ENCODE measurements at regions not wholly inside any gene's neighbourhood (a gene's known extent, or its start where the extent isn't known, plus 50 kb on each side); places are given as distances from the start of the nearest gene placed in this dataset.

GRCh38 chr7:24477398-24478136 is 95.7 kb upstream of the PALS2 start:
- Mint-ChIP-seq H3K36me3 (ENCODE audit: low read depth) (peaks cover 2% of the 10 kb centered on the region), H3K27ac (no peak overlapping the region)
- ATAC-seq = no peak

GRCh38 chr7:24478137-24478655 is 95.1 kb upstream of the PALS2 start:
- peaks cover 41% of the 10 kb centered on the region for H3K27me3 Mint-ChIP-seq
- no peak for DNase-seq
- no peak overlapping the region for H3K4me3 Mint-ChIP-seq
- peaks cover 2% of the 10 kb centered on the region for H3K36me3 Mint-ChIP-seq (ENCODE audit: low read depth)
- H3K4me1 Mint-ChIP-seq = peaks cover 2% of the 10 kb centered on the region
- no peaks in the 10 kb centered on the region for H3K9me3 ChIP-seq (ENCODE audit: control insufficient read depth, low read length, poor library complexity, severe bottlenecking)
- ATAC-seq = no peak
- H3K27ac Mint-ChIP-seq = no peak overlapping the region

More at GRCh38 chr7:24477398-24478136, 95.7 kb upstream of the PALS2 start:
- no peak for DNase-seq
- Mint-ChIP-seq H3K4me1 (peaks cover 2% of the 10 kb centered on the region), H3K4me3 (no peak overlapping the region), H3K27me3 (peaks cover 35% of the 10 kb centered on the region)
- no peaks in the 10 kb centered on the region for H3K9me3 ChIP-seq (ENCODE audit: control insufficient read depth, low read length, poor library complexity, severe bottlenecking)

- H3K27me3 Mint-ChIP-seq = peaks cover 51% of the 10 kb centered on the region
- no peak overlapping the region for H3K4me3 Mint-ChIP-seq
- H3K27ac Mint-ChIP-seq = no peak overlapping the region
- H3K4me1 Mint-ChIP-seq = peaks cover 2% of the 10 kb centered on the region
- ATAC-seq (no peak), DNase-seq (no peak)
- H3K9me3 ChIP-seq (ENCODE audit: control insufficient read depth, low read length, poor library complexity, severe bottlenecking) = no peaks in the 10 kb centered on the region
- H3K36me3 Mint-ChIP-seq (ENCODE audit: low read depth) = peaks cover 2% of the 10 kb centered on the region
Measured at GRCh38 chr7:24480501-24480900, 92.8 kb upstream of the PALS2 start.

DNA sequence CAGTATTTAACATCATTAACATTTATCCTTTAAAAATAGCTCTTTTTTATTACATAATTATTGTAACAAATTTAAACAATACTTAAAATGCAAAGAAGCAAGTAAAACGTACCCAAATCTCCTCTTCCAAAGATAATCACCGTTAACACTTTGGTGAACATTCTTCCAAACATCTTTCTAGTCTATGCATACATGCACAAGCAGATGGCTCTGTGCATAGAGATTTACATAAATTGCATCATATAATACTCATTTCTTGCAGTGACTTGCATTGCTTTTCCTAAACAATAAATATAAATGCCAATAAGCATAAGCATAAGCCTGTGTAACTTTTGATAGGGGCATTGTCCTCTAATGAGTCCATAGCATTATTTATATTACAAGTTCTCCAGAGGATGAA is 89.4 kb upstream of the PALS2 start:
- Mint-ChIP-seq H3K4me1 (peaks cover 2% of the 10 kb centered on the region), H3K27me3 (peaks cover 57% of the 10 kb centered on the region), H3K27ac (no peak overlapping the region), H3K4me3 (no peak overlapping the region), H3K36me3 (ENCODE audit: low read depth) (peaks cover 2% of the 10 kb centered on the region)
- DNase-seq (no peak), ATAC-seq (no peak)
- H3K9me3 ChIP-seq (ENCODE audit: control insufficient read depth, low read length, poor library complexity, severe bottlenecking) = no peaks in the 10 kb centered on the region

GRCh38 chr7:24492576-24492975 is 80.7 kb upstream of the PALS2 start:
- ATAC-seq = no peak
- H3K4me3 Mint-ChIP-seq = no peak overlapping the region
- H3K27ac Mint-ChIP-seq = no peak overlapping the region
- H3K36me3 Mint-ChIP-seq (ENCODE audit: low read depth) = peaks cover 3% of the 10 kb centered on the region
- DNase-seq = no peak
- H3K9me3 ChIP-seq (ENCODE audit: control insufficient read depth, low read length, poor library complexity, severe bottlenecking) = no peaks in the 10 kb centered on the region
- H3K4me1 Mint-ChIP-seq = no peaks in the 10 kb centered on the region
- peaks cover 36% of the 10 kb centered on the region for H3K27me3 Mint-ChIP-seq

DNA sequence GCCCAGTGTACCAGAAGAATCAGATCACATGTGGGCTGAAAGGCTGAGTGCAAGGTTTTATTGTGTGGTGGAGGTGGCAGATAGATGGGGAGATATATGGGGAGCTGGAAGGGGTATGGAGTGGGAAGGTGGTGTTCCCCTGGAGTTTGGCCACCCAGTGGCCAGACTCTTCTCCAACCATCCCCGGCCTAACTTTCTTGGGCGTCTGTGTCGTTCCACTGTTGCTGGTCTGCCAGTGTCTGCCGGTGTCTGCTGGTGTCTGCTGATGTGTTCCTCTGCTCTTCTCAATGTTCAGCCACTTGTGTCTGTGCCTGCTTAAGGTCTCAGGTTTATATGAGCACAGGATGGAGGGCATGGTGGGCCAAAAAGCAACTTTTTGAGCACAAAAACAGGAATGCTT is 78.4 kb upstream of the PALS2 start:
- DNase-seq (no peak), ATAC-seq (no peak)
- no peak overlapping the region for H3K27ac Mint-ChIP-seq
- H3K36me3 Mint-ChIP-seq (ENCODE audit: low read depth) = peaks cover 3% of the 10 kb centered on the region
- H3K9me3 ChIP-seq (ENCODE audit: control insufficient read depth, low read length, poor library complexity, severe bottlenecking) = no peaks in the 10 kb centered on the region
- no peak overlapping the region for H3K4me3 Mint-ChIP-seq
- H3K4me1 Mint-ChIP-seq = no peaks in the 10 kb centered on the region
- H3K27me3 Mint-ChIP-seq = peaks cover 43% of the 10 kb centered on the region

GRCh38 chr7:24496036-24496435 is 77.2 kb upstream of the PALS2 start:
- DNase-seq (no peak), ATAC-seq (no peak)
- Mint-ChIP-seq H3K4me3 (no peak overlapping the region), H3K36me3 (ENCODE audit: low read depth) (peaks cover 3% of the 10 kb centered on the region), H3K27ac (no peak overlapping the region), H3K4me1 (no peaks in the 10 kb centered on the region), H3K27me3 (peaks cover 38% of the 10 kb centered on the region)
- no peaks in the 10 kb centered on the region for H3K9me3 ChIP-seq (ENCODE audit: control insufficient read depth, low read length, poor library complexity, severe bottlenecking)

DNA sequence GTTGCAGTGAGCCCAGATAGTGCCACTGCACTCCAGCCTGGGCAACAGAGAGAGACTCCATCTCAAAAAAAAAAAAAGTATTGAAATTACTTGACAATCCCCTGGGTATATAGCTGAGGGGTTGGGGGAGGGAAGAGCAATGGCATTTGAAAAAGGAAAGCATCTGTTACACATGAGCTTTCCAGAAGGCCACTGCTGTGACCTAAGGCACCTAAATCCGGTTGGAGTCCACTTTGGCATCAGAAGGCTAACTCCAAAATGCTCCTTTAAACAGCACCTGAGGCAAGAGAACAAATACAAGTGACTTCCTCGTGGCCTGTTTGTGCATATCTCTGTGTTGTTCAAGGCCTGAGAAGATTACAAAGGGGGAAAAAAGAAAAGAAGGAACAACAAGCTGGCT is 74.8 kb upstream of the PALS2 start:
- H3K9me3 ChIP-seq (ENCODE audit: control insufficient read depth, low read length, poor library complexity, severe bottlenecking) = no peaks in the 10 kb centered on the region
- Mint-ChIP-seq H3K27ac (no peak overlapping the region), H3K27me3 (peaks cover 22% of the 10 kb centered on the region), H3K36me3 (ENCODE audit: low read depth) (no peaks in the 10 kb centered on the region), H3K4me1 (no peaks in the 10 kb centered on the region), H3K4me3 (no peak overlapping the region)
- ATAC-seq (no peak), DNase-seq (no peak)

DNA sequence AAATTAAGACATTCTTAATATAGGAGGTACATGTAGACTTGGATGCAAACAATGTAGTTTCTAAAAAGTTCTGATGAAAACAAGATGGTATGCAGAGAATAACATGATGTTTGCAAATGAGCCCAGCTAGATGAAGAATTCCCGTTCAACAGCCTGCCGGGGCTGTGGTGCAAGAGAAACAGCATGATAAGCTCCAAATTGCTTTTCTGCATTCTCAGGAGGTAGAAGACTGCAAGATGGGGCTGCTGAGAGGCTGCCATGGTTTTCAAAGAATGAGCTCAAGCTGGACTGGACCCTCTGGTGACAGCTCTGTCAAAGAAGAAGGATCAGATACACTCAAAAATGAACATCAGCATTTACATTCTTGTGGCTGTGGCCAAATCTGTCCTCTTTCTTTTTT is 73.4 kb upstream of the PALS2 start:
- Mint-ChIP-seq H3K36me3 (ENCODE audit: low read depth) (no peaks in the 10 kb centered on the region), H3K27me3 (peaks cover 19% of the 10 kb centered on the region), H3K4me1 (no peaks in the 10 kb centered on the region), H3K27ac (peak overlapping the region; percentile 24), H3K4me3 (no peak overlapping the region)
- ATAC-seq (no peak), DNase-seq (no peak)
- H3K9me3 ChIP-seq (ENCODE audit: control insufficient read depth, low read length, poor library complexity, severe bottlenecking) = no peaks in the 10 kb centered on the region

DNA sequence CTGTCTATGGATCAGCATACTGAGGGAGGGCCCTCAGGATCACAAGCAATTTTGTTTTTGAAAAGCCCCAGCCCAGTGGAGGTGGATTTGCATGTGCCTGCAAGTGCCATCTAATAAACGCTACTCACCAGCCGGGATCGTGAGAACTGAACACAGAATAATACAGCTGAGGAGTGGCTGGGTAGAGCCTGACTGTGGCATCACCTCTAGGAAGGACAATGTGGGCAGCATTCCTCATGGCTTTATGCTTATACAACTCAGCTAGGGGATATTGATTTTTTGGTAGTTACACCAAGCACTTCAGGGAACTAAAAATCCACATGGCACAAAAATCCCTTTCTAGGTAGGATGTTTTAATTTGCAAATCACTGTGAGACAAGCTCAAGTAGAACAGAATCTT is 72.7 kb upstream of the PALS2 start:
- Mint-ChIP-seq H3K27ac (peak overlapping the region; percentile 24), H3K36me3 (ENCODE audit: low read depth) (no peaks in the 10 kb centered on the region), H3K4me3 (no peak overlapping the region), H3K27me3 (peaks cover 19% of the 10 kb centered on the region), H3K4me1 (no peaks in the 10 kb centered on the region)
- ATAC-seq = no peak
- no peaks in the 10 kb centered on the region for H3K9me3 ChIP-seq (ENCODE audit: control insufficient read depth, low read length, poor library complexity, severe bottlenecking)
- no peak for DNase-seq

GRCh38 chr7:24501009-24501408 is 72.2 kb upstream of the PALS2 start:
- H3K36me3 Mint-ChIP-seq (ENCODE audit: low read depth) = no peaks in the 10 kb centered on the region
- ATAC-seq (no peak), DNase-seq (no peak)
- H3K9me3 ChIP-seq (ENCODE audit: control insufficient read depth, low read length, poor library complexity, severe bottlenecking) = no peaks in the 10 kb centered on the region
- H3K4me1 Mint-ChIP-seq = no peaks in the 10 kb centered on the region
- no peak overlapping the region for H3K27ac Mint-ChIP-seq
- H3K27me3 Mint-ChIP-seq = peaks cover 22% of the 10 kb centered on the region
- H3K4me3 Mint-ChIP-seq = no peak overlapping the region

DNA sequence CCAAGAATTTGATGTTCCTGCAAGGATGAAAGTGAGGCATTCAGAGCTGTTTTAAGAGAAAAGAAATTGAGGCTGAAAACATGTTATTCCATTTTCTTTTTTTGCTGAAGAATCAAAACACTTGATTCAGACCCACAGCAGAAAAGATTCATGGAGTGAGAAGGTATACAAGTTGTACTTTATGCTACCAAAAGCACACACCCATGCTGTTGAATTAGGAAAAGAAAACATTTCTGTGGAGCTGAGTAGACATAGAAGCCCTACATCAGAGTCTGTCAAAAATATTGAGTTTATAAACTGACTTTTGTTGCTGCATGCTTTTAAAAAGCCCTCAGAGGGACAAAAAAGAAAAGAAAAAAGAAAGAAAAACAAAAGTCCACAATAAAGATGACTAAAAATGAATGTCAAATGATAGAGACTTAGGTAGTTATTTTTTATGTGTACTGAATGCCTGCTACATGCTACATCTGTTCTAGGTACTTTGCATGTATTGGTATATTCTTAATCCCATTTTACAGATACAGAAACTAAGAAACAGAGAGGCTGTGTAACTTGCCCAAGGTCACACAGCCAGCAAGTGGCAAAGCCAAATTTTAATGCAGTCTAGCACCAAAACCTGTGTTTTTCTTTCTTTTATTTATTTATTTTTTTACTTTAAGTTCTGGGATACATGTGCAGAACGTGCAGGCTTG is 71.7 kb upstream of the PALS2 start:
- no peak for ATAC-seq
- H3K27ac Mint-ChIP-seq = no peak overlapping the region
- no peaks in the 10 kb centered on the region for H3K4me1 Mint-ChIP-seq
- H3K36me3 Mint-ChIP-seq (ENCODE audit: low read depth) = peaks cover 2% of the 10 kb centered on the region
- no peak overlapping the region for H3K4me3 Mint-ChIP-seq
- no peaks in the 10 kb centered on the region for H3K9me3 ChIP-seq (ENCODE audit: control insufficient read depth, low read length, poor library complexity, severe bottlenecking)
- peaks cover 28% of the 10 kb centered on the region for H3K27me3 Mint-ChIP-seq
- no peak for DNase-seq

GRCh38 chr7:24502135-24502488 is 71.1 kb upstream of the PALS2 start:
- Mint-ChIP-seq H3K36me3 (ENCODE audit: low read depth) (peaks cover 2% of the 10 kb centered on the region), H3K27me3 (peaks cover 29% of the 10 kb centered on the region), H3K27ac (no peak overlapping the region), H3K4me3 (no peak overlapping the region), H3K4me1 (no peaks in the 10 kb centered on the region)
- ATAC-seq (no peak), DNase-seq (no peak)
- no peaks in the 10 kb centered on the region for H3K9me3 ChIP-seq (ENCODE audit: control insufficient read depth, low read length, poor library complexity, severe bottlenecking)

DNA sequence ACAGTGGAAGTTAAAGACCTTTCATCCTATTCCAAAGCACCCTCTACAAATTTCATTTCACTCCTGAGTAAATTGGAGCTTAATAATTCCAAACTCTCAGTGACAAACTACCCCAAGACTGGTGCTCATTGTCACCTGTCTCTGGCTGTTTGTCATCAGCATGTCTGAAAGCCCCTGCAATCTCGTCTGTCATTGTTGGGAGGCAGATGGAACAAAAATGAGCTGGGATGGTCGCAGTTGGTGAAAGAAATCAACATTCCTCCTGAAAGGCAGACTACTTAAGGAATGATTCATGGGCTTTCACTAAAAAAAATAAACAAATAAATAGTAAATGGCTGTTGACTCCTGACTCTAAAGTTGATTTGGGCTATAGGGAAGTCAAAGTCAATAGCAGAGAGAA is 69.7 kb upstream of the PALS2 start:
- peaks cover 6% of the 10 kb centered on the region for H3K36me3 Mint-ChIP-seq (ENCODE audit: low read depth)
- H3K27me3 Mint-ChIP-seq = peaks cover 32% of the 10 kb centered on the region
- no peak overlapping the region for H3K27ac Mint-ChIP-seq
- DNase-seq = no peak
- H3K4me3 Mint-ChIP-seq = no peak overlapping the region
- no peaks in the 10 kb centered on the region for H3K9me3 ChIP-seq (ENCODE audit: control insufficient read depth, low read length, poor library complexity, severe bottlenecking)
- no peaks in the 10 kb centered on the region for H3K4me1 Mint-ChIP-seq
- ATAC-seq = no peak

Measured in T-helper 17 cell (primary cell).